NB4 (cell line): ENCODE measurements at regions not wholly inside any gene's neighbourhood (a gene's known extent, or its start where the extent isn't known, plus 50 kb on each side); places are given as distances from the start of the nearest gene placed in this dataset.

Source experiments
- DNase-seq: peaks from one replicate; pipeline ENCODE4 v3.0.0; 2010; ENCODE audit warnings: low read depth
- H3K4me3 ChIP-seq: one replicate; pipeline ENCODE4 v1.5.1; 2011; ENCODE audit warnings: mild to moderate bottlenecking, low read depth, low read length, moderate library complexity
- CTCF ChIP-seq: IDR thresholded peaks from one replicate; pipeline ENCODE4 v1.5.1; 2012; ENCODE audit warnings: low read depth, low read length
- MAX ChIP-seq: IDR thresholded peaks from 2 replicates; pipeline ENCODE4 v1.6.1; 2011; ENCODE audit warnings: low read depth, low read length
- MYC ChIP-seq: IDR thresholded peaks from 2 replicates; pipeline ENCODE4 v1.6.1; 2011; ENCODE audit warnings: low read depth, low read length
- POLR2A ChIP-seq: IDR thresholded peaks from 2 replicates; pipeline ENCODE4 v1.6.1; 2011; ENCODE audit warnings: mild to moderate bottlenecking; ENCODE audit not compliant: insufficient read length; ENCODE audit errors: extremely low read depth

DNA sequence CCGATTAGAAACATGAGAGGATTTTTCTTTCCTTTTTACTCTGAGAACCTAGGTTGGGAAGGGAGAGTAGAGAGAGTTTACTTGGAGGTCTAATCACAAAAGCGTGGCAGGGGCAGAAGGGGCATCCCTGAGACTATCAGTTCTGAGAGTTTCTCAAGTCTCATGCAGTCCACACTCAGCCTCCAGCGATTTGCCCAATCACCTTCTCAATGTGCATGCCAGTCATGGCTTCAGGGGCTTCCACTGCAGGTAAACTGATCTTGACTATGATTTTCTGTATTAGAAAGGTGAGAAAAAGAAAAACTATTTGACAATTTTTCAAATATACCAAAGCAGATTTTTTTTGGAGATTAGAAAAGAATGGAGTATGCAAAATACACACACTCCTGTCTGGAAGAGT is 617.1 kb upstream of the ZFP42 start:
- TF ChIP-seq CTCF (no peak), MAX (no peak), MYC (no peak), POLR2A (no peak)
- no peak for DNase-seq
- no peak overlapping the region for H3K4me3 ChIP-seq

DNA sequence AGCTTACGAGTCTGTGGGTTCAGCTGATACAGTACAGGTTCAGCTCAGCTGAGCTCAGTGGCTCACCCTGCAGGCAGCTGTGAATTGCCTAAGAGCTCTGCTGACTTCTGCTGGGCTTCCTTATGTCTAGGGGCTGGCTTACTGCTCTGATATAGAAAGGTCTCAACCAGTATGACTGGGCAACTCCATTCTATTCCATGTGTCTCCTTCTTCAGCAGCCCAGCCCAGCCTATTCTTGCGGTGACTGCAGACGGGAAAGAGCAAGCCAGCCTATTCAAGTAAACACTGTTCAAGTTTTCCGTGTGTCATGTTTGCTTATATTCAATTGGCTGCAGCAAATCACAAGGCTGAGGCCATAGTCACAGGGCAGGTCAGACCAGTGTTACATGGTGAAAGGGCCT is 615.4 kb upstream of the ZFP42 start:
- no peak overlapping the region for H3K4me3 ChIP-seq
- peak; percentile 28 for DNase-seq
- TF ChIP-seq POLR2A, result no peak
- TF ChIP-seq CTCF, result no peak
- TF ChIP-seq MYC, result no peak
- TF ChIP-seq MAX, result no peak

DNA sequence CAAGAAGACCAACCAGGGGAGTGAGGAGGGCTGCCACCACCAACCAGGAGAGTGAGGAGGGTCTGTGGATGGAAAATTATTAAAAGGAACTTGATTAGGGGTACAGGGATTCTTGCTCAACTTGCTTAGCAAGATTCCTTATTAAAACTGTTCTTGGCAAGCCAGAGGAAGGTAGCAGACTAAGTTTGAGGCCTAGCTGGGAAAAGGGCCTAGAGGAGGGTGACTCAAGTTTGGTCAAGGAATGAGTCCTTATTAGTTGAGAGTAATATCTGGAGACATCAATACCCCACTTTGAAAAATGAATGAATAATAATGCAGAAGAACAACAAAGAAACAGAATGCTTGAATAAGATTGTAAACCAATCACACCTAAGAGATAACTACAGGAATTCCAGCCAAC is 612.4 kb upstream of the ZFP42 start:
- H3K4me3 ChIP-seq, result no peak overlapping the region
- no peak for TF ChIP-seq POLR2A
- no peak for TF ChIP-seq MAX
- no peak for TF ChIP-seq MYC
- TF ChIP-seq CTCF, result no peak
- DNase-seq, result no peak

- TF ChIP-seq CTCF (no peak), POLR2A (no peak), MAX (no peak), MYC (no peak)
- no peak for DNase-seq
- no peak overlapping the region for H3K4me3 ChIP-seq
These were observed 607.8 kb upstream of the ZFP42 start for GRCh38 chr4:187387739-187388138.

GRCh38 chr4:187389420-187389819 is 606.2 kb upstream of the ZFP42 start:
- H3K4me3 ChIP-seq, result no peak overlapping the region
- DNase-seq, result no peak
- TF ChIP-seq MYC, result no peak
- no peak for TF ChIP-seq POLR2A
- TF ChIP-seq CTCF, result no peak
- TF ChIP-seq MAX, result no peak

DNA sequence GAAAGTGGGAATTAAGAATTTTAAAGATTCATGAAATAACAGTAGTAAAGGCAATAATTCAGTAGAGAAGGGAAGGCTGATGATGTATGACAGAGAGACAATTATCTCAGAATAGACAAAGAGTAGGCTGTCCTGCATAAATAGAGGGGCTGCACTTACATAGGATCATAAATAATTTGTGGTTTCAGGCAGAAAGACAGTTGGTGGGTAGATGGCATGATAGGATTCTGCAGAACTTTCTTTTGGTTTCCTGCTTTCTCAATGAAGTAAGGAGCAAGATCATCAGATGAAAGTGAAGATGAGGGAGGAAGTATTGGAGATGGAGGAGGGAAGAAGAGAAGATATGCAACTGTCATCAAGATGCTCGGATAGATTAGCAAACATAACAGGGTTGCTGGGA is 604.9 kb upstream of the ZFP42 start:
- no peak for TF ChIP-seq CTCF
- no peak for TF ChIP-seq MAX
- TF ChIP-seq POLR2A, result no peak
- no peak for TF ChIP-seq MYC
- no peak overlapping the region for H3K4me3 ChIP-seq
- no peak for DNase-seq
